GM19035 (cell line): ENCODE measurements at regions not wholly inside any gene's neighbourhood (a gene's known extent, or its start where the extent isn't known, plus 50 kb on each side); places are given as distances from the start of the nearest gene placed in this dataset.
"Not testable (repeated sequence)": the region's sequence is repeated elsewhere in the genome, so short reads cannot be mapped to it uniquely, and the experiment has no call there.

ENCODE experiments used
- ATAC-seq: cut with Tn5 transposase; IDR thresholded peaks from one replicate; pipeline ENCODE4 v1.9.1; 2021; ENCODE audit not compliant: unreplicated experiment

- no peak for ATAC-seq
These were observed 209.1 kb upstream of the CCL2 start for GRCh38 chr17:34045990-34046389.

GRCh38 chr17:34051046-34051445, 204.0 kb upstream of the CCL2 start:
- no peak for ATAC-seq

GRCh38 chr17:34054495-34054894, 200.6 kb upstream of the CCL2 start:
- no peak for ATAC-seq

GRCh38 chr17:34055606-34056005, 199.5 kb upstream of the CCL2 start:
- no peak for ATAC-seq

DNA sequence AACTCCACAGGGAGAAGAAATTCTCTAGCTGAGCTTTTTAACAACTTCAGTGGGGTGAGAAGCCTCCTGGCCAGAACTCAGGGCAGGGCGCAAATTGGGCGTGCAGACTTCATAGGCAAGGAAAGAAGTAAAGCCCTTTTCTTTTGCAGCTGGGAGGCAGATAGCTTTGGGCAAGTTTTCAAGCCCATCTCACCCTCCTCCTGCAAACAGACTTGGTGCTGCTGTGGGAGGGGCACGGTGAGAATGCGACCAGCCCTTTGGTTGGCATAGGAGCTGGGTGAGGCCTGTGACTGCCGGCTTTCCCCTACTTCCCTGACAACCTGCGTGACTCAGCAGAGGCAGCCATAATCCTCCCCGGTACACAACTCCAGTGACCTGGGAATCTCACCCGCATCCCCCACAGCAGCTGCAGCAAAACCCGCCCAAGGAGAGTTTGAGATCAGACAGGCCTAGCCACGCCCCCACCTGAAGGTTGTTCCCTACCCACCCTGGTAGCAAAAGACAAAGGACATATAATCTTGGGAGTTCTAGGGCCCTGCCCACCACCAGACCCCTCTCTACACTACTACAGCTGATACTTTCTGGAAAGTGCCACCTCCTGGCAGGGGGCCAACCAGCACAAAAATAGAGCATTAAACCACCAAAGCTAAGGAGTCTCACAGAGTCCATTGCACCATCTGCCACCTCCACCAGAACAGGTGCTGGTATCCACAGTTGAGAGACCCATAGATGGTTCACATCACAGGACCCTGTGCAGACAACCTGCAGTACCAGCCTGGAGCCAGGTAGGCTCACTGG, 195.5 kb upstream of the CCL2 start:
- no peak for ATAC-seq

DNA sequence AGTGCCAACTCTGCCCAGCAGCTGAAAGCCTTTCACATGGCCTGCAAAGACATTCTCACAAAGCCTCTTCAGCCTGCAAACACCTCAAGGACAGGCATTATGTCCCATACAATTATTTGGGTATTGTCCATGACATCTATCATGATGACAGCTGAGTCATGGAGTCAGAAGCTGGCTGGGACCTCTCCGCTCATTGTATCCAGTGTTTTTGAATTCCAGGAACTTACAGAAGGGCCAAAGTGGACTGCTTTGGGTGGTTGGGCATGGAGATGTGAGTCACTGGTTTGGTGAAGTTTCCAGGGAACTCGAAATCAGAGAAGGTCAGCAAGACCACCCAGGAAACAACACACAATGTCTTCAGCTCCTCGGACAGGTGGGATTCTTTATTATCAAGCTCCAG, 188.6 kb upstream of the CCL2 start:
- ATAC-seq: no peak

DNA sequence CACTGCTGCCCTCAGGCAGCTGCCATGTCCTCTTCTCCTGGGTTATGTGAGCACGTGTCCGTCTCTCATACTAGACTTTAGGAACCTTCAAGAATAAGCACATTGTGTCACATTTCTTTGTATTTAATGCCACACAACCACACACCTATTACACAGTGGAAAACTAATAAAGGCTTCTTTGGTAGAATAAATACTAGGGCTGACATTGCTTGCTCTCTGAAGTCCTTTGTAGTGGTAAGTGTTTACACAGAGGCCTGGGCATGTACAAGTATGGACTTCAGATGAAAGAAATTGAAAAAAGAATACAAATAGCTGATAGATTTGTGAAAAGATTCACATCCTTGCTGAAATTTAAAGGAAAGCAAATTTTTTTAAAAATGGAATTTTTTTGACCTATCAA, 188.1 kb upstream of the CCL2 start:
- ATAC-seq: no peak

DNA sequence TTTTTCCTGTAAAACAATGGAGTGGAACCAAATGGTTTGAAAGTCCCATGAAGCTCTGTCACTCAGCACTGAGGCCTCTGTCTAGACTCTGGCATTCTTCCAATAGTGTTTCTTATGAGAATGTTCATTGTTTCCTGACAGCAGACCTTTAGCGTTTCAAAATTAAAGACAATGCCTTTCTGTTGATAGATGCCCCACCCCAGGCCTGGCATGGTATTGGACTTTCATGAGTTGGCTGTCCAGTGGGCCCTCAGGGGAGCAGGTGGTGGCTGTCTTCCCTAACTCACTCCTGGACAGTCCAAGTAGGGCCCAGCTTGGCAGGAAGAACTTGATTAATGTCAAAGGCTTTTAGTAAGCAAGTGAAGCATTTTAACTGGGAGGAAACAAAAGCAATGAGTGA, 186.5 kb upstream of the CCL2 start:
- no peak for ATAC-seq

DNA sequence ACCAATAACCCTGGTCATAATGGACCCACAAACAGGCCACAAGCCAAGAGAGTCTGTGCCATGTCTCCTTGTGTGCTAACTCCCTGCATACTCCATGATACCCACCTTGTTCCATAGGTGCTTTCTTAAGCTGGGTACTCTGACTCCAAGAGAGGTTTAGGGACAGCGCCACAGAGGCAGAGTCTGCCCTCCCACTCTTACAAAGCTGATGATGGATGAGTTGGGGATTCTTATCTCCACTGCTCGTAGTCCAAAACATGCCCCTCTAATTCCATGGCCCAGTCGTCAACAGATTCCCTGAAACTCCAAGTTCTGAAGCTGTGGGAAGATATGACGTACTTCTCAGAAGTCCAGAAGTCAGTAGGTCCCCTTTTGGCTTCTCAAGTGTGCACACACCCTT, 184.4 kb upstream of the CCL2 start:
- ATAC-seq: no peak

DNA sequence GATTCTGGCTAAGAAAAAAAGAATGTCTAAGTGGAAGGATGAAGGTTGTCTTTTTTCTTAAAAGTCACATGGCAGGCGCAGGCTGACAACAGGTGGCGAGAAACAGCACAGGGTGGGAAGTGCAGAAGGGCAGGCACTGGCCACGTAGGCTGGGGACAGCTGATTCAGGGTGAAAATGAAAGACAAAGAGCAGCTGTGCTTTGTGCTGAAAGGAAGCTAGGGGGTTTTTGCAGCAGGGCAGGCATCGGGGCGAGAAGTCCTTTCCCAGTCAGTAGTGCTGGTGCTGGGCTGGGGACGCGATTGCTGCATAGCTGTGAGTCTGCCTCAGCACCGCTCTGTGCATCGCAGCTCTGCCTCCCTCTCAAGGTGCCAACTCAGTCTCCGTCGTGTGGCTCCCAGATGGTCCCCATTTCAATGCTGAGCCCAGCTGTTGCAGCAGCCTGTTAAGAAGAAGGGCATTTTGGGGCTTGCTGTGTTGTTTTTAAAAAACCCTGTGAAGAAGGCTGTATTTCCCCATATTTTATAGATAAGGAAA, 183.1 kb upstream of the CCL2 start:
- no peak for ATAC-seq

DNA sequence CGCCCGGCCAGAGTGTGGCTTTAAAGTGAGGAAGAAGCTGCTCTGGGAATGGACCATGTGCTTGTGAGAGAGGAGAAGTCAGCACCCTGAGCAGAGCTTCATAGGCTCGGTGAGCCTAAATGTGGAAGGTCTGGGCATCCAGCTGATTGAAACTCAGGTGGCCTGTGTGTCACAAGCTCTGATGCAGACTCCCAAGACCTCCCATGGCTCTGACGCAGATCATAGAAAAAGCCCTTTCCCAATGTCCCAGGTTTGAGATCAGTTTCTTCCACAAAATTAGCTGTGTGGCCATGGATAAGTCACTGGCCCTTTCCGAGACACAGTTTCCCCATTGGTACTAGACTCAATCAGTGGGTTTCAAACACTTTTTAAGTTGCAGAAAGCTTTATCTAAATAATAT, 180.0 kb upstream of the CCL2 start:
- no peak for ATAC-seq

DNA sequence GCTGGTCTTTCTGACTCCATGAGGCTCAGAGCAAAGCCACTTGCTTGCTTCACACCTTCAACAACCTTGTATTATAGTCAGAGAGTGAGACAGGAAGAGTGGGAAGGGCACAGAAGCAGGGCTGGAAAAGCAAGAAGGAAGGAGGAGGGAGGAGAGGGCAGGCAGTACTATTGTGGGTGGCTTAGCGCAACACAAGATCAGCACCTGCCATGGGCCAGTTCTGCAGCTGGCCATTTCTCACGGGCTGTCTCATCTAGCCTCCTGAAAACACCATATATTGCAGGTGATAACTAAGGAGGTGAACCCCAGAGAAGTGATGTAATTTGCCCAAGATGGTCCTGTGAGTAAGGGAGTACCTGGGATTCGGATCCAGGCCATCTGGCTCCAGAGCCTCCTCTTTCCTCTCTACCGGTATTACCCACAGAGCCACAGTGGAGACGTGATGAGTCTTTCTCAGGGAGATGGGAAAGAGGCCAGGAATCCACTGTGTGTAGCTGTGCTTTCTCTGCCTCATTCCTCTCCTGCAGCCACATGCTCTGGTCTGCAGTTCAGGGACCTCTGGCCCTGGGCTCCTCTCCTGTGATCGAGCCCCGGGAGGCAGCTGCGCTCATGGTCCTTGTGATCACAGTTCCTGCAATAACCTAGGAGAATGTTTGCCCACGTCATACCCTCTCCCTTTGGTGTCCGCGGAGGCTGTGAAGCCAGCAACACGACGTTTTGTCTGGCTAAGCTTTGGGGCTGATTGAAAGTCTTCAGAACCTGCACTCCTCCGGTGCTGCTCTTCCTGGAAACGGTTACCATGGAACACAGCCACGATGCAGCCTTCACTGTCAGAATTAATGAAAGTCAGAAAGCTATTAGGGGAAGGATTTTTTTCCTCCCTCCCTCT, 178.1 kb upstream of the CCL2 start:
- no peak for ATAC-seq

DNA sequence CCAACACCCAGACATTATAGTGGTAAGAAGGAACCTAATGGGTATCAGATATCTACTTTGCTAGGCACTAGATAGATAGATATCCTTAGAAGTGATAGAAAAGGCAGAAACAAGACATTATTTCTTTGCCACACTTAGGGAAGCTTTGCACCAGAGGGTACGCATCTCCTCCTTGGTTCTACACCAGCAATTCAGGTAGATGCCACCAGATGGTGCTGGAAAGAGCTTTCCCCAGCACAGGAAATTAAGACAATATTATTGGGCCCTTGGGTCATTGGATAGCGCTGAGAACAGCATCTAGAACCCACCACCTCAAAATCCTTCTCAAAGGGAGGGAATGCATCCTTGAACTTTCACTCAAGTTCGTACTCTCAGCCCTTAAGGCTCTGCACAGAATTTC, 173.8 kb upstream of the CCL2 start:
- no peak for ATAC-seq

DNA sequence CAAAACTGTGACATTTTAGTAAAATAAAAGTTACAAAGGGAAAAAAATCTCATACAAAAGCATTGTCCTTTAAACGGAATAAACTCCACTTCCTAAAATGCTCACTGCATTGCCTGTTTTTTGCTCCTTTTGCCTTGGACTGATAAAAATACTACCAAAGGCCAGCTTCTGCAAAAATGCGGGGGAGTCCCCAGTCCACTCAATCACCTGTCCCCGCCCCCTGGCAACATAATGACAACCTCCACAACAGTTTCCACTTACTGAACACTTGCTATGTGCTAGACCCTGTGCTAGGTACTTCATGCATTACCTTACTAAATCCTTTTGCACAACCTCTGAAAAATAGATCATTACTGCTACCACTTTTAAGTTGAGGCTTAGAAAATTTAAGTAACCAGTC, 172.7 kb upstream of the CCL2 start:
- no peak for ATAC-seq

DNA sequence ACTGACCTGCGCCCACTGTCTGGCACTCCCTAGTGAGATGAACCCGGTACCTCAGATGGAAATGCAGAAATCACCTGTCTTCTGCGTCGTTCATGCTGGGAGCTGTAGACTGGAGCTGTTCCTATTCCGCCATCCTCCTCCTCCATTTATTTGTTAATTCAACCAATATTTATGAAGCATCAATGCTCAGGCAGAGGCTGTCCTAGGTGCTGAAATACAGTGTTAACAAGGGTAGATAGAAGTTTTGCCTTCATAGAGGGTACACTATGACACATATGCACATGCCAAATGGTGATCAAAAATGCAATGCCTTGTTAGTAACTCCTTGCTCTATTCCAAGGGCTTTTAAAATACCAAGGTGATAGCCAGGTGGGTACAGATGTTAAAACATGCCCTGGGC, 166.0 kb upstream of the CCL2 start:
- not testable (repeated sequence) for ATAC-seq

DNA sequence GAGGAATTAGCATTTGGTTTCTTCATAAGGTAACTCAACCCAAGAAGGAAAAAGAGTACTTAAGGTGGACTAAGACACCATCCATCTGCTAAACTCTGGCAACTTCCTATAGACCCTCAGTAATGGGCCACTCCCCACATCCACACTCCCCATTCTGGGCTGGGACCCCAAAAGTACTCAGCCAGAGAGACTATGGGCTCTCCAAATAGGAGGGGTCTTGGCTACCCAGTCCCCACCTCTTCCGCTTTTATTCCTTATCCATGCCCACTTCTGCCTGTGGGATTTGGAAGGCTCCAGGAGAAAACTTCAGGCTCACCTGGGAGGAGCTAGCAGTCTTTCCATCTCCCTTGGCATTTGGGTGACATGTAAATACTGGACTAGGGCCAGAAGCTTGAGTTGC, 164.5 kb upstream of the CCL2 start:
- ATAC-seq: no peak

DNA sequence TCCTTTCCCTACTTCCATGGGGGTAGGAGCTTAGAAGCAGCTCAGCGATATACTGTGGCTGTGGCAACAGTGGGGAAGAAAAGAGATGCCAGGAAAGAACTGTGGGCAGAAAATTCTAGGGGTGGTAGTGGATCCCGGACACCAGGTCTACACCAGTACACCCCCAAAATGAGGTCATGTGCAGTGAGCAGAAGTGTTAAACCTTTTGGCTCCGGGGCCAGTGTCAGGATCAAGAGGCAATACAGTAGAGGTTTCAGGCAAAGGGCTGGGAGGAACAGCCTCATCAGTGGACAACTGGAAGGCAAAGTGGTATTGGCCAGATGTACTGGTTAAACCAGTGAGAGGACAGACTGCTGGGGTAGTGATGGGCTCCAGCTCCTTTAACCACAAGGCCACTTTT, 163.1 kb upstream of the CCL2 start:
- ATAC-seq: no peak

- no peak for ATAC-seq
These were observed 160.0 kb upstream of the CCL2 start for GRCh38 chr17:34095106-34095505.

- ATAC-seq: no peak
These were observed 156.4 kb upstream of the CCL2 start for GRCh38 chr17:34098699-34099098.

DNA sequence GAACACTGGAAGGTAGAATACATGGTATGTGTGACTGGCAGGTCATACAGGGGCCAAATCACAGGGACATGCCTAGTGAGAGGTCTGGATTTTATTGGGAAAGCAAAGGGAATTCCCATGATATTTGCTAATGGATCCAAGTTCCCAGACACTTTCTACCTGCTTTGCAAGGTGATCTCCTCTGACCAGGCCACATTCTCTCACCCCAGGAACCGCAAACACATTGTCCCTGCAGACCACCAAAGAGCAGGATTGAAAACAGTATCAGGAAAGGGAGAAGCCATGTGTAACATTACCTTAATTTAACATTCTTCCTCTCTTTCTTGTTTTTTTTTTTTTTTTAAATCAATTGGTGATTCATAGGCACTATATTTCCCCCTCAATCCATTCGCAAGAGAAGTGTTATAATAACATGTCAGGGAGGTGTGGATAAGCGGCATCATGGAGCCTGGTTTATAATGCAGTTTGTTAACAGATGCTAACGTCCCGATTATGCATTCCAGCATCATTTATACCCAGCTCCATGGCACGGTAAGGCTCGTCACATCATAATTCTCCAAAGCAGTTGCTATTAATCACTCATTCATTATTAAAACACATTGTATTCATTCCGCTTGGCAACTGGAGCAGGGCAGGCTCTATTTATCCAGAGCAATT, 155.1 kb upstream of the CCL2 start:
- ATAC-seq: no peak

DNA sequence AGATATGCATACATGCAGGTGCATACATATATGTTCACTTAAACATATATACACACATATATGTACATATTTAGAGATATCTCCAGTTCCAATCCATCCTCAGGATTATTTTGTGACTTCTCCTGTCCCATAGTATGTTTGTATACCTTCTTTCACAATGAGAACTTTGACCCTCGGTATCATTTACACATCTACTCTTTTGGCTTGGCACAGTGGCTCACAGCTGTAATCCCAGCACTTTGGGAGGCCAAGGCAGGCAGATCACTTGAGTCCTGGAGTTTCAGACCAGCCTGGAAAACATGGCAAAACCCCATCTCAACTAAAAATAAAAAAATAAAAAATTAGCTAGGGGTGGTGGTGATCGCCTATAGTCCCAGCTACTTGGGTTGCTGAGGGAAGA, 148.1 kb upstream of the CCL2 start:
- ATAC-seq: no peak

- no peak for ATAC-seq
These were observed 144.8 kb upstream of the CCL2 start for GRCh38 chr17:34110315-34110714.
